Liver (tissue), 8 donors: ENCODE measurements at regions not wholly inside any gene's neighbourhood (a gene's known extent, or its start where the extent isn't known, plus 50 kb on each side); places are given as distances from the start of the nearest gene placed in this dataset.

Source experiments
- DNase-seq: peaks from one replicate; pipeline ENCODE4 v3.0.0-alpha.2; 2017; ENCODE audit warnings: low spot score
- H3K27ac ChIP-seq, 2 donors: one replicate each; pipeline ENCODE4 v1.7.0; 2013; ENCODE audit warnings: inconsistent platforms in 2 of 2, low read length in 2 of 2, control low read depth in 1 of 2, low read depth in 1 of 2, mild to moderate bottlenecking in 1 of 2
- H3K27me3 ChIP-seq, 4 donors: one replicate each; pipeline versions ENCODE4 v1.6.1 to v1.7.0; 2013; ENCODE audit warnings: low read length in 3 of 4, inconsistent platforms in 1 of 4, mild to moderate bottlenecking in 1 of 4, moderate library complexity in 1 of 4; ENCODE audit not compliant: control insufficient read depth in 4 of 4, insufficient read depth in 4 of 4
- H3K36me3 ChIP-seq, 4 donors: one replicate each; pipeline versions ENCODE4 v1.6.1 to v1.7.0; 2013; ENCODE audit warnings: low read length in 3 of 4, mild to moderate bottlenecking in 3 of 4, low read depth in 1 of 4, moderate library complexity in 1 of 4; ENCODE audit not compliant: control insufficient read depth in 4 of 4, insufficient read depth in 3 of 4
- H3K4me1 ChIP-seq, 4 donors: one replicate each; pipeline versions ENCODE4 v1.6.1 to v1.7.0; 2013; ENCODE audit warnings: low read length in 3 of 4, mild to moderate bottlenecking in 3 of 4, moderate library complexity in 1 of 4; ENCODE audit not compliant: control insufficient read depth in 4 of 4, insufficient read depth in 4 of 4
- H3K4me3 ChIP-seq, 3 donors: one replicate each; pipeline versions ENCODE4 v1.6.1 to v1.7.0; 2013; ENCODE audit warnings: low read length in 3 of 3, control low read depth in 1 of 3, low read depth in 1 of 3, mild to moderate bottlenecking in 1 of 3
- H3K9ac ChIP-seq, 2 donors: one replicate each; pipeline ENCODE4 v1.7.0; 2013; ENCODE audit warnings: low read length in 2 of 2, mild to moderate bottlenecking in 2 of 2, moderate library complexity in 2 of 2, control low read depth in 1 of 2, low read depth in 1 of 2
- H3K9me3 ChIP-seq, 4 donors: one replicate each; pipeline versions ENCODE4 v1.6.1 to v1.7.0; 2013; ENCODE audit warnings: low read length in 3 of 4; ENCODE audit not compliant: control insufficient read depth in 4 of 4
- EGR1 ChIP-seq, 2 donors: IDR thresholded peaks; 2 replicates each; pipeline ENCODE4 v1.6.1; 2016 to 2018; ENCODE audit warnings: antibody characterized with exemption in 2 of 2, low read depth in 2 of 2
- FOXA1 ChIP-seq: IDR thresholded peaks from 2 replicates; pipeline ENCODE4 v1.6.1; 2016; ENCODE audit warnings: antibody characterized with exemption
- FOXA2 ChIP-seq: IDR thresholded peaks from 2 replicates; pipeline ENCODE4 v1.6.1; 2016; ENCODE audit warnings: antibody characterized with exemption
- GABPA ChIP-seq, 2 donors: IDR thresholded peaks in 1 of 2; conservative IDR thresholded peaks in 1 of 2; 2 replicates each; pipeline ENCODE4 v1.6.1; 2016; ENCODE audit warnings: antibody characterized with exemption in 2 of 2, mild to moderate bottlenecking in 1 of 2, moderate library complexity in 1 of 2
- HNF4A ChIP-seq, 2 donors: conservative IDR thresholded peaks; 2 replicates each; pipeline ENCODE4 v1.6.1; 2016; ENCODE audit warnings: antibody characterized with exemption in 2 of 2, mild to moderate bottlenecking in 2 of 2
- HNF4G ChIP-seq: IDR thresholded peaks from 2 replicates; pipeline ENCODE4 v1.6.1; 2016; ENCODE audit warnings: antibody characterized with exemption
- JUND ChIP-seq, 2 donors: IDR thresholded peaks; 2 replicates each; pipeline ENCODE4 v1.6.1; 2016; ENCODE audit warnings: antibody characterized with exemption in 2 of 2
- NR2F2 ChIP-seq: IDR thresholded peaks from 2 replicates; pipeline ENCODE4 v1.6.1; 2016; ENCODE audit warnings: antibody characterized with exemption
- RAD21 ChIP-seq, 2 donors: IDR thresholded peaks; 2 replicates each; pipeline ENCODE4 v1.6.1; 2016; ENCODE audit warnings: antibody characterized with exemption in 2 of 2, mild to moderate bottlenecking in 2 of 2
- RXRA ChIP-seq, 2 donors: IDR thresholded peaks; 2 replicates each; pipeline ENCODE4 v1.6.1; 2017 to 2018; ENCODE audit warnings: antibody characterized with exemption in 2 of 2, mild to moderate bottlenecking in 1 of 2
- SP1 ChIP-seq: IDR thresholded peaks from 2 replicates; pipeline ENCODE4 v1.6.1; 2018; ENCODE audit warnings: antibody characterized with exemption, mild to moderate bottlenecking
- TAF1 ChIP-seq: conservative IDR thresholded peaks from 2 replicates; pipeline ENCODE4 v1.6.1; 2016; ENCODE audit warnings: antibody characterized with exemption, mild to moderate bottlenecking
- YY1 ChIP-seq: IDR thresholded peaks from 2 replicates; pipeline ENCODE4 v1.6.1; 2016; ENCODE audit warnings: antibody characterized with exemption, mild to moderate bottlenecking
- WGBS: extraction: QIAGEN DNeasy Blood & Tissue Kit; methylation state at CpG from one replicate; pipeline ENCODE4 v1.1.7; 2013; 5-methylcytosine and 5-hydroxymethylcytosine counted together
- TF ChIP-seq, protein P1 (sequence below): IDR thresholded peaks from 2 replicates; pipeline ENCODE4 v1.6.1; 2016; ENCODE audit warnings: antibody characterized with exemption
- TF ChIP-seq, protein P2 (sequence below): fragments of 150-350 bp; IDR thresholded peaks from 2 replicates; pipeline ENCODE4 v1.5.1; 2017; ENCODE audit warnings: improper control_type of control experiment, low read depth, low read length; ENCODE audit not compliant: missing input control
- TF ChIP-seq, protein P3 (sequence below): IDR thresholded peaks from 2 replicates; pipeline ENCODE4 v1.6.1; 2016; ENCODE audit warnings: antibody characterized with exemption
- TF ChIP-seq, protein P4 (sequence below): IDR thresholded peaks from 2 replicates; pipeline ENCODE4 v1.6.1; 2016; ENCODE audit warnings: antibody characterized with exemption
- TF ChIP-seq, protein P5 (sequence below): IDR thresholded peaks from 2 replicates; pipeline ENCODE4 v1.6.1; 2016; ENCODE audit warnings: antibody characterized with exemption, mild to moderate bottlenecking
- donor health status: healthy.
- donor health status: healthy.
- donor health status: healthy.
- donor health status: healthy.
- donor health status: healthy.

DNA sequence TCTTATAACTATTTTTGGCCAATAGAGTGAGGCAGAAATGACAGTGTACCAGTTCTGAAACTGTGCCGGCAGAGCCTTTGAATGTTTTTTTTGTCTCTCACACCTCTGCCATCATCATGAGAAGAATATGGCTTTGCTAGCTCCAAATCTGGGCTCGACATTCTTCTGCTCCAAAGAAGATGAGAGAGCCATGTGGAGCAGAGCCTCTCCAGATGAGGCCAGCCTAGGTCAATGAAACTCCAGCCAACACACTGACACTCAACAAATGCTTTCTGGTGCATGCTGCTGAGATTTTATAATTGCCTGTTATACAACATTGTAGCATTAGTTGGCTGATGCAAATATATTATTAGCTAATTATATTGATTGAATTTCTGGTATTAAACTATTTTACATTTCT is 154.7 kb downstream of the SLC38A4 start (continued):
- TF ChIP-seq, protein P1, sequence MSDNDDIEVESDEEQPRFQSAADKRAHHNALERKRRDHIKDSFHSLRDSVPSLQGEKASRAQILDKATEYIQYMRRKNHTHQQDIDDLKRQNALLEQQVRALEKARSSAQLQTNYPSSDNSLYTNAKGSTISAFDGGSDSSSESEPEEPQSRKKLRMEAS: no peak
- no peak for TF ChIP-seq GABPA (IDR thresholded peaks at IDR 0.05 in 1 of 2, conservative IDR thresholded peaks at IDR 0.05 in 1 of 2)
- TF ChIP-seq FOXA2: no peak
- TF ChIP-seq JUND (IDR thresholded peaks at IDR 0.05): no peak
- no peak for TF ChIP-seq TAF1
- TF ChIP-seq HNF4G: no peak
- TF ChIP-seq, protein P2, sequence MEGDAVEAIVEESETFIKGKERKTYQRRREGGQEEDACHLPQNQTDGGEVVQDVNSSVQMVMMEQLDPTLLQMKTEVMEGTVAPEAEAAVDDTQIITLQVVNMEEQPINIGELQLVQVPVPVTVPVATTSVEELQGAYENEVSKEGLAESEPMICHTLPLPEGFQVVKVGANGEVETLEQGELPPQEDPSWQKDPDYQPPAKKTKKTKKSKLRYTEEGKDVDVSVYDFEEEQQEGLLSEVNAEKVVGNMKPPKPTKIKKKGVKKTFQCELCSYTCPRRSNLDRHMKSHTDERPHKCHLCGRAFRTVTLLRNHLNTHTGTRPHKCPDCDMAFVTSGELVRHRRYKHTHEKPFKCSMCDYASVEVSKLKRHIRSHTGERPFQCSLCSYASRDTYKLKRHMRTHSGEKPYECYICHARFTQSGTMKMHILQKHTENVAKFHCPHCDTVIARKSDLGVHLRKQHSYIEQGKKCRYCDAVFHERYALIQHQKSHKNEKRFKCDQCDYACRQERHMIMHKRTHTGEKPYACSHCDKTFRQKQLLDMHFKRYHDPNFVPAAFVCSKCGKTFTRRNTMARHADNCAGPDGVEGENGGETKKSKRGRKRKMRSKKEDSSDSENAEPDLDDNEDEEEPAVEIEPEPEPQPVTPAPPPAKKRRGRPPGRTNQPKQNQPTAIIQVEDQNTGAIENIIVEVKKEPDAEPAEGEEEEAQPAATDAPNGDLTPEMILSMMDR: no peak

DNA sequence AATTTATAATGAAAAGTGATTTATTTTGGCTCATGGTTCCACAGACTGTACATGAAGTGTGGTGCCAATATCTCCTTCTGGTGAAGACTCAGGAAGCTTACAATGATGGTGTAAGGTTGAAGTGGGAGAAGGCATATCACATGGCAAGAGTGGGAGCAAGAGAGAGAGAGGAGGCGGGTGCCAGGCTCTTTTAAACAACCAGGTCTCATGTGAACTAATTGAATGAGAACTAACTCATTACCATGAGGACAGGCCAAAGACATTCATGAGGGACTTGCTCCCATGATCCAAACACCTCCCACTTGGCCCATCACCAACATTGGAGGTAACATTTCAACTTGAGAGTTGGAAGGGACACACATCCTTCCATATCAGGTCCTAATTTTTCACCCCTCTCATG is 155.2 kb downstream of the SLC38A4 start:
- TF ChIP-seq, protein P3, sequence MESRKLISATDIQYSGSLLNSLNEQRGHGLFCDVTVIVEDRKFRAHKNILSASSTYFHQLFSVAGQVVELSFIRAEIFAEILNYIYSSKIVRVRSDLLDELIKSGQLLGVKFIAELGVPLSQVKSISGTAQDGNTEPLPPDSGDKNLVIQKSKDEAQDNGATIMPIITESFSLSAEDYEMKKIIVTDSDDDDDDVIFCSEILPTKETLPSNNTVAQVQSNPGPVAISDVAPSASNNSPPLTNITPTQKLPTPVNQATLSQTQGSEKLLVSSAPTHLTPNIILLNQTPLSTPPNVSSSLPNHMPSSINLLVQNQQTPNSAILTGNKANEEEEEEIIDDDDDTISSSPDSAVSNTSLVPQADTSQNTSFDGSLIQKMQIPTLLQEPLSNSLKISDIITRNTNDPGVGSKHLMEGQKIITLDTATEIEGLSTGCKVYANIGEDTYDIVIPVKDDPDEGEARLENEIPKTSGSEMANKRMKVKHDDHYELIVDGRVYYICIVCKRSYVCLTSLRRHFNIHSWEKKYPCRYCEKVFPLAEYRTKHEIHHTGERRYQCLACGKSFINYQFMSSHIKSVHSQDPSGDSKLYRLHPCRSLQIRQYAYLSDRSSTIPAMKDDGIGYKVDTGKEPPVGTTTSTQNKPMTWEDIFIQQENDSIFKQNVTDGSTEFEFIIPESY: no peak
- TF ChIP-seq RXRA (IDR thresholded peaks at IDR 0.05): no peak
- no peak for TF ChIP-seq JUND (IDR thresholded peaks at IDR 0.05)
- TF ChIP-seq, protein P2: no peak
- TF ChIP-seq SP1: no peak
- TF ChIP-seq, protein P4, sequence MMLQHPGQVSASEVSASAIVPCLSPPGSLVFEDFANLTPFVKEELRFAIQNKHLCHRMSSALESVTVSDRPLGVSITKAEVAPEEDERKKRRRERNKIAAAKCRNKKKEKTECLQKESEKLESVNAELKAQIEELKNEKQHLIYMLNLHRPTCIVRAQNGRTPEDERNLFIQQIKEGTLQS: no peak
- no peak for TF ChIP-seq NR2F2
- TF ChIP-seq, protein P1: no peak
- TF ChIP-seq EGR1 (IDR thresholded peaks at IDR 0.05; ENCODE audit: low read depth in 2 of 2): no peak
- TF ChIP-seq HNF4A (conservative IDR thresholded peaks at IDR 0.05): no peak
- no peak for TF ChIP-seq YY1
- TF ChIP-seq GABPA (IDR thresholded peaks at IDR 0.05 in 1 of 2, conservative IDR thresholded peaks at IDR 0.05 in 1 of 2): no peak
- TF ChIP-seq FOXA2: no peak
- no peak for TF ChIP-seq RAD21 (IDR thresholded peaks at IDR 0.05)
- no peak for TF ChIP-seq HNF4G
- no peak for TF ChIP-seq FOXA1
- no peak for TF ChIP-seq TAF1
- TF ChIP-seq, protein P5, sequence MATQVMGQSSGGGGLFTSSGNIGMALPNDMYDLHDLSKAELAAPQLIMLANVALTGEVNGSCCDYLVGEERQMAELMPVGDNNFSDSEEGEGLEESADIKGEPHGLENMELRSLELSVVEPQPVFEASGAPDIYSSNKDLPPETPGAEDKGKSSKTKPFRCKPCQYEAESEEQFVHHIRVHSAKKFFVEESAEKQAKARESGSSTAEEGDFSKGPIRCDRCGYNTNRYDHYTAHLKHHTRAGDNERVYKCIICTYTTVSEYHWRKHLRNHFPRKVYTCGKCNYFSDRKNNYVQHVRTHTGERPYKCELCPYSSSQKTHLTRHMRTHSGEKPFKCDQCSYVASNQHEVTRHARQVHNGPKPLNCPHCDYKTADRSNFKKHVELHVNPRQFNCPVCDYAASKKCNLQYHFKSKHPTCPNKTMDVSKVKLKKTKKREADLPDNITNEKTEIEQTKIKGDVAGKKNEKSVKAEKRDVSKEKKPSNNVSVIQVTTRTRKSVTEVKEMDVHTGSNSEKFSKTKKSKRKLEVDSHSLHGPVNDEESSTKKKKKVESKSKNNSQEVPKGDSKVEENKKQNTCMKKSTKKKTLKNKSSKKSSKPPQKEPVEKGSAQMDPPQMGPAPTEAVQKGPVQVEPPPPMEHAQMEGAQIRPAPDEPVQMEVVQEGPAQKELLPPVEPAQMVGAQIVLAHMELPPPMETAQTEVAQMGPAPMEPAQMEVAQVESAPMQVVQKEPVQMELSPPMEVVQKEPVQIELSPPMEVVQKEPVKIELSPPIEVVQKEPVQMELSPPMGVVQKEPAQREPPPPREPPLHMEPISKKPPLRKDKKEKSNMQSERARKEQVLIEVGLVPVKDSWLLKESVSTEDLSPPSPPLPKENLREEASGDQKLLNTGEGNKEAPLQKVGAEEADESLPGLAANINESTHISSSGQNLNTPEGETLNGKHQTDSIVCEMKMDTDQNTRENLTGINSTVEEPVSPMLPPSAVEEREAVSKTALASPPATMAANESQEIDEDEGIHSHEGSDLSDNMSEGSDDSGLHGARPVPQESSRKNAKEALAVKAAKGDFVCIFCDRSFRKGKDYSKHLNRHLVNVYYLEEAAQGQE: no peak
- Histone ChIP-seq H3K4me3 (no peak overlapping the region), H3K4me1 (no peaks in the 10 kb centered on the region), H3K9ac (no peak overlapping the region), H3K9me3 (no peaks in the 10 kb centered on the region), H3K36me3 (no peaks in the 10 kb centered on the region), H3K27me3 (no peaks in the 10 kb centered on the region), H3K27ac (no peak overlapping the region)
- 95% methylated on average over 1 of the region's 1 CpG for WGBS
- no peak for DNase-seq
